WERI-Rb-1 (cell line): ENCODE measurements at regions not wholly inside any gene's neighbourhood (a gene's known extent, or its start where the extent isn't known, plus 50 kb on each side); places are given as distances from the start of the nearest gene placed in this dataset.

ENCODE experiments used
- DNase-seq: peaks from one replicate; pipeline ENCODE4 v3.0.0-alpha.2; 2020
- H3K27ac ChIP-seq: fragments of 250-450 bp; sonication (Bioruptor Pico); 2 replicates; pipeline ENCODE4 v1.5.1; 2020; ENCODE audit warnings: mild to moderate bottlenecking, moderate library complexity
- H3K27me3 ChIP-seq: fragments of 250-450 bp; sonication (Bioruptor Pico); 2 replicates; pipeline ENCODE4 v1.5.1; 2021; ENCODE audit warnings: mild to moderate bottlenecking, low read depth, moderate library complexity; ENCODE audit not compliant: insufficient read depth, severe bottlenecking
- H3K36me3 ChIP-seq: fragments of 250-450 bp; sonication (Bioruptor Pico); 2 replicates; pipeline ENCODE4 v1.5.1; 2020; ENCODE audit warnings: mild to moderate bottlenecking, moderate library complexity
- H3K4me3 ChIP-seq: 2 replicates; pipeline ENCODE4 v1.5.1; 2011; ENCODE audit warnings: low read depth, mild to moderate bottlenecking, control low read depth, low read length
- H3K9me3 ChIP-seq: fragments of 250-450 bp; sonication (Bioruptor Pico); 2 replicates; pipeline ENCODE4 v1.5.1; 2021; ENCODE audit warnings: mild to moderate bottlenecking, moderate library complexity; ENCODE audit not compliant: severe bottlenecking
- CTCF ChIP-seq: IDR thresholded peaks from 2 replicates; pipeline ENCODE4 v1.5.1; 2011; ENCODE audit warnings: low read depth, mild to moderate bottlenecking, control low read depth, inconsistent platforms, low read length

- no peak for DNase-seq
- Histone ChIP-seq H3K9me3 (peaks cover 7% of the 10 kb centered on the region), H3K27me3 (no peaks in the 10 kb centered on the region), H3K36me3 (no peaks in the 10 kb centered on the region), H3K4me3 (no peak overlapping the region), H3K27ac (no peak overlapping the region)
- TF ChIP-seq CTCF: no peak
Measured at GRCh38 chr10:69703256-69703655, 73.2 kb downstream of the FAM241B start.

GRCh38 chr10:69703766-69704630 is 74.0 kb downstream of the FAM241B start:
- Histone ChIP-seq H3K27me3 (no peaks in the 10 kb centered on the region), H3K9me3 (peaks cover 12% of the 10 kb centered on the region), H3K4me3 (no peak overlapping the region), H3K27ac (no peak overlapping the region), H3K36me3 (no peaks in the 10 kb centered on the region)
- DNase-seq: no peak
- TF ChIP-seq CTCF: no peak

GRCh38 chr10:69709366-69709941 is 79.4 kb downstream of the FAM241B start:
- H3K4me3 ChIP-seq: no peak overlapping the region
- H3K27ac ChIP-seq: no peak overlapping the region
- no peak for TF ChIP-seq CTCF
- peaks cover 7% of the 10 kb centered on the region for H3K9me3 ChIP-seq
- DNase-seq: no peak
- no peaks in the 10 kb centered on the region for H3K36me3 ChIP-seq
- no peaks in the 10 kb centered on the region for H3K27me3 ChIP-seq

GRCh38 chr10:69710008-69710888 is 80.2 kb downstream of the FAM241B start:
- Histone ChIP-seq H3K27ac (no peak overlapping the region), H3K9me3 (peaks cover 7% of the 10 kb centered on the region), H3K36me3 (no peaks in the 10 kb centered on the region), H3K27me3 (no peaks in the 10 kb centered on the region), H3K4me3 (no peak overlapping the region)
- TF ChIP-seq CTCF: no peak
- DNase-seq: no peak

DNA sequence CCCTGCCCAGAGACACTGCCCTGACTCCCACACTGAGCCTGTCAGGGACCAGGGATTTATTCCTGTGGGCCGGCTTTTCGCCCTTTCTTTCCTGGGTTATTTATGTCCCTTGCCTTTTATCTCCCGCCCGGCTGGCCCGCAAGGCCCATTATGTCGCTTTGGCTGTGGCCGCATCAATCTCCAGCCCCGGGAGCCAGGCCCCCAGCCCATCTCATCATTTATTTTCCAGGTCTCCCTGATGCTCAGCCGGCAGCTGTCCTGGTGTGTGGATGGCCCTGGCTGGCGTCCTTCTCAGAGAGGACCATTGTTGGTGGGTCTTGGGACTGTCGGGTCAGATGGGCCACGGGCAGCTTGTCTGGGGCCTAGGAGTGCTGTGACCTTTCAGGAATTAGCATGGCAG is 82.3 kb downstream of the FAM241B start:
- H3K36me3 ChIP-seq: no peaks in the 10 kb centered on the region
- peaks cover 7% of the 10 kb centered on the region for H3K9me3 ChIP-seq
- no peaks in the 10 kb centered on the region for H3K27me3 ChIP-seq
- DNase-seq: no peak
- no peak overlapping the region for H3K4me3 ChIP-seq
- no peak overlapping the region for H3K27ac ChIP-seq
- no peak for TF ChIP-seq CTCF
